ENCODE measurements at regions not wholly inside any gene's neighbourhood (a gene's known extent, or its start where the extent isn't known, plus 50 kb on each side); places are given as distances from the start of the nearest gene placed in this dataset.

- ATAC-seq (ENCODE audit: low read depth) (no peak), DNase-seq (no peak)
- Histone ChIP-seq H3K27ac (ENCODE audit: low read length in 2 of 2) (no peak overlapping the region), H3K4me3 (ENCODE audit: control extremely low read depth in 1 of 5, extremely low read depth in 1 of 5, insufficient read depth in 1 of 5, low read depth in 2 of 5, low read length in 4 of 5) (no peak overlapping the region), H3K9me3 (ENCODE audit: control extremely low read depth in 1 of 3, control insufficient read depth in 2 of 3, insufficient read depth in 1 of 3, low read length in 2 of 3) (peaks cover 1 to 20% (median 13%) of the 10 kb centered on the region in 3 donors), H3K27me3 (replicated peaks in 1 of 4; ENCODE audit: control extremely low read depth in 1 of 4, control insufficient read depth in 3 of 4, insufficient read depth in 4 of 4, low read length in 3 of 4) (no peaks in the 10 kb centered on the region), H3K36me3 (replicated peaks in 1 of 2; ENCODE audit: control extremely low read depth in 1 of 2, control insufficient read depth in 1 of 2, extremely low read depth in 1 of 2, insufficient read depth in 2 of 2, low read length in 1 of 2) (no peaks in the 10 kb centered on the region), H3K9ac (ENCODE audit: low read length) (no peak overlapping the region), H3K79me2 (ENCODE audit: control insufficient read depth, insufficient read depth, low read length) (no peaks in the 10 kb centered on the region), H2AFZ (ENCODE audit: insufficient read depth, low read depth, low read length, poor library complexity, severe bottlenecking) (no peak overlapping the region), H3K4me1 (ENCODE audit: control insufficient read depth in 2 of 2, insufficient read depth in 2 of 2, low read length in 2 of 2) (no peaks in the 10 kb centered on the region), H3K4me2 (replicated peaks; ENCODE audit: low read depth, low read length, poor library complexity, severe bottlenecking) (no peak overlapping the region), H4K20me1 (ENCODE audit: control insufficient read depth, insufficient read depth, low read length, poor library complexity, severe bottlenecking) (no peaks in the 10 kb centered on the region)
- H3K9me3 Mint-ChIP-seq (ENCODE audit: insufficient read depth), result peaks cover 14% of the 10 kb centered on the region
- no peak overlapping the region for H3K27ac Mint-ChIP-seq
- H3K27me3 Mint-ChIP-seq, result peaks cover 4% of the 10 kb centered on the region
- TF ChIP-seq CTCF (IDR thresholded peaks at IDR 0.05) (no peak), EZH2 (IDR thresholded peaks at IDR 0.05; ENCODE audit: borderline replicate concordance, insufficient read depth, low read depth, low read length, poor library complexity, severe bottlenecking) (no peak)
- CTCF ChIA-PET, result no interaction called here
- intact Hi-C loops (cut with micrococcal nuclease), result no loop called here
- no peaks in the 10 kb centered on the region for H3K4me1 Mint-ChIP-seq
- WGBS (ENCODE audit: insufficient coverage), result 100% methylated on average over 1 of the region's 4 CpGs
- H3K4me3 Mint-ChIP-seq, result no peak overlapping the region
- POLR2A ChIA-PET, result no interaction called here
Observed at GRCh38 chr3:153426344-153426743, 264.3 kb downstream of the RAP2B start.

GRCh38 chr3:153426803-153427202 is 264.8 kb downstream of the RAP2B start:
- no CpG with 5 or more reads among the region's 1 CpG for WGBS (ENCODE audit: insufficient coverage)
- Mint-ChIP-seq H3K4me3 (no peak overlapping the region), H3K9me3 (ENCODE audit: insufficient read depth) (peaks cover 14% of the 10 kb centered on the region), H3K4me1 (no peaks in the 10 kb centered on the region), H3K27me3 (peaks cover 4% of the 10 kb centered on the region), H3K27ac (no peak overlapping the region)
- Histone ChIP-seq H3K79me2 (ENCODE audit: control insufficient read depth, insufficient read depth, low read length) (no peaks in the 10 kb centered on the region), H3K4me2 (replicated peaks; ENCODE audit: low read depth, low read length, poor library complexity, severe bottlenecking) (no peak overlapping the region), H2AFZ (ENCODE audit: insufficient read depth, low read depth, low read length, poor library complexity, severe bottlenecking) (no peak overlapping the region), H3K4me1 (ENCODE audit: control insufficient read depth in 2 of 2, insufficient read depth in 2 of 2, low read length in 2 of 2) (no peaks in the 10 kb centered on the region), H3K9me3 (ENCODE audit: control extremely low read depth in 1 of 3, control insufficient read depth in 2 of 3, insufficient read depth in 1 of 3, low read length in 2 of 3) (peaks cover 1 to 17% (median 8%) of the 10 kb centered on the region in 3 donors), H3K27me3 (replicated peaks in 1 of 4; ENCODE audit: control extremely low read depth in 1 of 4, control insufficient read depth in 3 of 4, insufficient read depth in 4 of 4, low read length in 3 of 4) (peaks cover 0 to 1% (median 0%) of the 10 kb centered on the region in 4 experiments), H3K4me3 (ENCODE audit: control extremely low read depth in 1 of 5, extremely low read depth in 1 of 5, insufficient read depth in 1 of 5, low read depth in 2 of 5, low read length in 4 of 5) (no peak overlapping the region), H3K27ac (ENCODE audit: low read length in 2 of 2) (no peak overlapping the region), H3K9ac (ENCODE audit: low read length) (no peak overlapping the region), H4K20me1 (ENCODE audit: control insufficient read depth, insufficient read depth, low read length, poor library complexity, severe bottlenecking) (no peaks in the 10 kb centered on the region), H3K36me3 (replicated peaks in 1 of 2; ENCODE audit: control extremely low read depth in 1 of 2, control insufficient read depth in 1 of 2, extremely low read depth in 1 of 2, insufficient read depth in 2 of 2, low read length in 1 of 2) (no peaks in the 10 kb centered on the region)
- DNase-seq (no peak), ATAC-seq (ENCODE audit: low read depth) (no peak)
- no peak for TF ChIP-seq CTCF (IDR thresholded peaks at IDR 0.05)
- no peak for TF ChIP-seq EZH2 (IDR thresholded peaks at IDR 0.05; ENCODE audit: borderline replicate concordance, insufficient read depth, low read depth, low read length, poor library complexity, severe bottlenecking)
- intact Hi-C loops (cut with micrococcal nuclease), result no loop called here
- POLR2A ChIA-PET, result no interaction called here
- CTCF ChIA-PET, result no interaction called here
